Common myeloid progenitor, CD34-positive (primary cell): ENCODE measurements at regions not wholly inside any gene's neighbourhood (a gene's known extent, or its start where the extent isn't known, plus 50 kb on each side); places are given as distances from the start of the nearest gene placed in this dataset.
A peak's percentile ranks its signal among the peaks of the same experiment; 100 is the strongest.

Source experiments
- CTCF ChIA-PET: fragments of 350-600 bp; sonication (Branson Sonifier 250); formaldehyde crosslinking; loops from one replicate; lab custom pipeline; 2021; ENCODE audit warnings: antibody characterized with exemption; lab: Charles Lee
- POLR2A ChIA-PET: fragments of 350-600 bp; sonication (Branson Sonifier 250); formaldehyde crosslinking; loops from one replicate; lab custom pipeline; 2021; ENCODE audit warnings: antibody characterized with exemption; lab: Charles Lee
- DNase-seq, 3 donors: peaks; one replicate each; pipeline versions ENCODE4 v3.0.0 to v3.0.0-alpha.2; 2013
- H3K27ac ChIP-seq, 2 experiments: 1 replicate in 1 of 2; 2 replicates in 1 of 2; pipeline ENCODE4 v1.7.0; 2013; ENCODE audit warnings: inconsistent platforms in 2 of 2, low read length in 2 of 2, mild to moderate bottlenecking in 2 of 2, low read depth in 1 of 2, moderate library complexity in 1 of 2; ENCODE audit not compliant: severe bottlenecking in 2 of 2, insufficient read depth in 1 of 2, poor library complexity in 1 of 2
- H3K27me3 ChIP-seq, 5 experiments: replicated peaks in 2 of 5; 1 replicate in 3 of 5; 2 replicates in 2 of 5; pipeline versions ENCODE4 v1.6.1 to v1.7.0; 2013; ENCODE audit warnings: low read length in 4 of 5, mild to moderate bottlenecking in 2 of 5, moderate library complexity in 2 of 5, inconsistent platforms in 1 of 5; ENCODE audit not compliant: insufficient read depth in 5 of 5, control insufficient read depth in 4 of 5
- H3K36me3 ChIP-seq, 4 experiments: 1 replicate in 2 of 4; 2 replicates in 2 of 4; pipeline versions ENCODE4 v1.6.1 to v1.7.0; 2013; ENCODE audit warnings: low read length in 3 of 4, control low read depth in 1 of 4, mild to moderate bottlenecking in 1 of 4; ENCODE audit not compliant: control insufficient read depth in 4 of 4, insufficient read depth in 4 of 4
- H3K4me1 ChIP-seq, 4 experiments: 1 replicate in 3 of 4; 2 replicates in 1 of 4; pipeline versions ENCODE4 v1.6.1 to v1.7.1; 2013; ENCODE audit warnings: low read length in 3 of 4, mild to moderate bottlenecking in 3 of 4, control low read depth in 1 of 4, inconsistent platforms in 1 of 4, moderate library complexity in 1 of 4; ENCODE audit not compliant: control insufficient read depth in 4 of 4, insufficient read depth in 4 of 4; ENCODE audit errors: control extremely low read depth in 1 of 4
- H3K4me3 ChIP-seq, 7 experiments: 1 replicate in 4 of 7; 2 replicates in 3 of 7; pipeline versions ENCODE4 v1.5.1 to v1.7.0; 2013; ENCODE audit warnings: mild to moderate bottlenecking in 7 of 7, low read length in 6 of 7, moderate library complexity in 6 of 7, inconsistent platforms in 2 of 7, low read depth in 2 of 7, control low read depth in 1 of 7; ENCODE audit not compliant: insufficient read depth in 4 of 7, control insufficient read depth in 1 of 7; ENCODE audit errors: extremely low read depth in 1 of 7
- H3K9me3 ChIP-seq, 5 experiments: 1 replicate in 4 of 5; 2 replicates in 1 of 5; pipeline versions ENCODE4 v1.6.1 to v1.7.1; 2013; ENCODE audit warnings: low read length in 4 of 5, mild to moderate bottlenecking in 2 of 5, inconsistent platforms in 1 of 5, low read depth in 1 of 5, moderate library complexity in 1 of 5; ENCODE audit not compliant: control insufficient read depth in 4 of 5, insufficient read depth in 2 of 5; ENCODE audit errors: control extremely low read depth in 1 of 5
- WGBS: methylation state at CpG from one replicate; pipeline ENCODE4 v1.1.5; 2013; ENCODE audit not compliant: insufficient coverage; 5-methylcytosine and 5-hydroxymethylcytosine counted together

DNA sequence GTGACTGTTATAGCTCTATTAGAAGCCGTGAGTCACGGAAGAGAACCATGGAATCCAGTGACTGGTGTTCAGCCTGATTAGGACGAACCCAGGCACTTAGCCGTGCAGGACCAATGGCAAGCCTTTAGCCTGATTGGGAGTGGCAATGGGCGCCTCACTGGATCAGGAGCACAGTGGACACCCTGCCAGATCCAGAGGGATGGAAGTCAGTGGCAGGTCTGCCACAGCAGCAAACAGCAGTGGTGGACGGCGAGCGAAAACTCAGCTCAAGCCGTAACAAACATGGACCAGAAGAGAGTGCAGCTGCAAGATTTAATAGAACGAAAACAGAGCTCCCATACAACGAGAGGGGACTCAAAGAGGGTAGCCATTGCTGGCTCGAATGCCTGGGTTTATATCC is 1326.5 kb downstream of the ADGRL3 start:
- Histone ChIP-seq H3K27me3 (no peaks in the 10 kb centered on the region), H3K27ac (no peak overlapping the region), H3K36me3 (no peaks in the 10 kb centered on the region), H3K9me3 (peaks cover 0 to 6% (median 0%) of the 10 kb centered on the region in 5 experiments), H3K4me1 (no peaks in the 10 kb centered on the region), H3K4me3 (no peak overlapping the region)
- DNase-seq: no peak
- POLR2A ChIA-PET: no interaction called here
- WGBS: 92% methylated on average over 12 of the region's 12 CpGs
- CTCF ChIA-PET: no interaction called here

DNA sequence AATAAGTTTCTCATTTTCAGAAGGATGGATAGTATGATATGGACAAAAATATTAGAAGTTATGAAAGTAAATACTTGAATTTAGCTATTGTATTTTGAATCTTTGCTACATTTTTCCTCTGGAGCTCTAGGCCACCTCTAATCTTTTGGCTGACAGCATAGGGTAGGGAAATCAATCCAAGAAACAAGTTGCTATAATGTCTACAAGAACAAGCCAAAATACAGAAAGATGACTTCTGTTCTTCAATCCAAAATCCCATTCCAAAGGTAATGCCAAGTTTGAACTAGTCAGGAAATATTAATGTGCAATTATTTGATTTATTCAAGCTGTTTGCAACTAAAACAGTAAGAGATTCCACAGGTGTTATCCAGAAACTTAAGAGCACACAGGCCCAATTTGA is 1323.1 kb downstream of the ADGRL3 start:
- no peak overlapping the region for H3K27ac ChIP-seq
- POLR2A ChIA-PET: no interaction called here
- no peaks in the 10 kb centered on the region for H3K36me3 ChIP-seq
- no peak for DNase-seq
- no peak overlapping the region for H3K4me3 ChIP-seq
- peaks cover 0 to 2% (median 0%) of the 10 kb centered on the region in 4 experiments for H3K4me1 ChIP-seq
- CTCF ChIA-PET: interaction anchor here (1.5 kb wide), 1 partner anchor 12 kb away, joined by 3 read pairs; no protein-coding TSS in a partner anchor
- no peaks in the 10 kb centered on the region for H3K27me3 ChIP-seq
- H3K9me3 ChIP-seq: peaks cover 0 to 6% (median 0%) of the 10 kb centered on the region in 5 experiments

DNA sequence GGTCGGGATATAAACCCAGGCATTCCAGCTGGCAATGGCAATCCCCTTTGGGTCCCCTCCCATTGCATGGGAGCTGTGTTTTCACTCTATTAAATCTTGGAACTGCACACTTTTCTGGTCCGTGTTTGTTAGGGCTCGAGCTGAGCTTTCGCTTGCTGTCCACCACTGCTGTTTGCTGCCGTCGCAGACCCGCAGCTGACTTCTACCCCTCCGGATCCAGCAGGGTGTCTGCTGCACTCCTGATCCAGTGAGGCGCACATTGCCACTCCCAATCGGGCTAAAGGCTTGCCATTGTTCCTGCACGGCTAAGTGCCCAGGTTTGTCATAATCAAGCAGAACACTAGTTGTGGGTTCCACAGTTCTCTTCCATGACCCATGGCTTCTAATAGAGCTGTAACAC is 1322.1 kb downstream of the ADGRL3 start:
- Histone ChIP-seq H3K9me3 (peaks cover 0 to 6% (median 0%) of the 10 kb centered on the region in 5 experiments), H3K27ac (no peak overlapping the region), H3K4me3 (no peak overlapping the region), H3K36me3 (no peaks in the 10 kb centered on the region), H3K4me1 (peaks cover 3 to 11% (median 7%) of the 10 kb centered on the region in 4 experiments), H3K27me3 (no peaks in the 10 kb centered on the region)
- ChIA-PET CTCF (interaction anchor here (1.5 kb wide), 1 partner anchor 11 kb away, joined by 3 read pairs; no protein-coding TSS in a partner anchor), POLR2A (no interaction called here)
- DNase-seq: no peak
- WGBS: 94% methylated on average over 11 of the region's 11 CpGs

DNA sequence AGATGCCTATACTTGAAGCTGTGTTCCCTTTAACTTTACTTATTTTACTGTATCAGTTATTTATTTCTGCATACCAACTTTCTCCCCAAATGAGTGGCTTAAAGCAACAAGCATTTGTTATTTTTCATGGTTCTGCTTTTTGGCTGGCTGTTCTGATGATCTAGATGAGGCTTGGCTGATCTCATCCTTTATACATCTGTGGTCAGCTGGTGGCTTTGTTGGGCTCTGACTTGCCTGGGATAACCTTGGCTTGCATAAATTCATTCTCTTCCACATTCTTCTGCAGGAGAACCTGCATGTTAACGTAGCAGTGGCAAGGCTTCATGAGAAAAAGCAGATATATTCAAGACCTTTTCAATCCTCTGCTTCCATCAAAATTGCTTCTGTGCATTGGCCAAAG is 1317.6 kb downstream of the ADGRL3 start:
- no peak overlapping the region for H3K4me3 ChIP-seq
- H3K27ac ChIP-seq: no peak overlapping the region
- no CpG with 5 or more reads among the region's 1 CpG for WGBS
- ChIA-PET POLR2A (no interaction called here), CTCF (interaction anchor here (0.9 to 1.2 kb wide), 2 partner anchors 10 to 15 kb away, joined by 3 read pairs; no protein-coding TSS in a partner anchor)
- no peaks in the 10 kb centered on the region for H3K9me3 ChIP-seq
- no peaks in the 10 kb centered on the region for H3K27me3 ChIP-seq
- no peaks in the 10 kb centered on the region for H3K36me3 ChIP-seq
- peaks cover 5 to 31% (median 12%) of the 10 kb centered on the region in 4 experiments for H3K4me1 ChIP-seq
- peak in 2 of 3 donors; percentile 61 to 62 for DNase-seq

DNA sequence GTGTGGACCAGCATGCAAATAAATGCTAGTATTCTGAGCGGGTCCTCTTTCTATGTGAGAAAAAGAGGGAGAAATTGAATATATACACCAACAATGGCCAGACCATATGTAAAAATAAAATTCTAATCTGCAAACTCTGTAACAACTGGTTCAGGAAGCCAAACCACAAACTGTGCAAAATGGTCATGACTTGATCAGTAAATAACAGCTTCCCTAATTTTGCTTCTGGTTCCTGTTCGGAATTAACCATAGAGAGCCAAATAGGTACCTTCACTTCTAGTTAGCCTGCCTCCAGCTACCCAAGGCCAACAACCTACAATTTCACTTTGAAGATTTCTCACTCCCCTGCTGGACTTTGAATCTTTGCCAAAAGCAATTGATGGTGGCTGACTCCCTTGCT is 1313.2 kb downstream of the ADGRL3 start:
- Histone ChIP-seq H3K36me3 (no peaks in the 10 kb centered on the region), H3K27me3 (no peaks in the 10 kb centered on the region), H3K4me1 (peaks cover 5 to 35% (median 13%) of the 10 kb centered on the region in 4 experiments), H3K27ac (peak overlapping the region in 1 of 2 experiments; percentile 12), H3K4me3 (peak overlapping the region in 1 of 7 experiments; percentile 5), H3K9me3 (peaks cover 0 to 2% (median 0%) of the 10 kb centered on the region in 5 experiments)
- WGBS: 0% methylated on average over 1 of the region's 2 CpGs
- POLR2A ChIA-PET: no interaction called here
- peak; percentile 39 to 95 (median 90) for DNase-seq
- CTCF ChIA-PET: no interaction called here

DNA sequence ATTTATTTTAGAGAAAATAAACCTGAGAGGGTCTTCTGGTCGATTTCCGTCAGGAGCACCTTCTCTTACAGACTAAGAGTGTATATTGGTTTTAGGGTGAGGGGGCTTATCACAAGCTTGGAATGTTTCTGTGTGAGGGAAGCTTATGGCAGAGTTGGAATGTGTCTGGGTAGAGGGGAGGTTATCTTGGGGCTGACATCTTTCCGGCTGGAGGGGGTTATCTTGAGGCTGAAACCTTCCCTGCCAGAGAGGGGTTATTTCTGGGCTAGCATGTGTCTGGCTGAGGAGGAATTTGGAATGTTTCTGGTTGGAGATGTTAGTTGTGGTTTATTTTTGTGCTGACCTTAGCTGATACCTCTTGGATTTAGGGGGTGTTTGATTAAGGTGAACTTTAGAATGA is 1312.1 kb downstream of the ADGRL3 start:
- Histone ChIP-seq H3K9me3 (peaks cover 0 to 2% (median 0%) of the 10 kb centered on the region in 5 experiments), H3K27me3 (no peaks in the 10 kb centered on the region), H3K27ac (no peak overlapping the region), H3K4me3 (no peak overlapping the region), H3K36me3 (no peaks in the 10 kb centered on the region), H3K4me1 (peaks cover 2 to 26% (median 7%) of the 10 kb centered on the region in 4 experiments)
- CTCF ChIA-PET: no interaction called here
- no peak for DNase-seq
- POLR2A ChIA-PET: no interaction called here
- 100% methylated on average over 2 of the region's 3 CpGs for WGBS

DNA sequence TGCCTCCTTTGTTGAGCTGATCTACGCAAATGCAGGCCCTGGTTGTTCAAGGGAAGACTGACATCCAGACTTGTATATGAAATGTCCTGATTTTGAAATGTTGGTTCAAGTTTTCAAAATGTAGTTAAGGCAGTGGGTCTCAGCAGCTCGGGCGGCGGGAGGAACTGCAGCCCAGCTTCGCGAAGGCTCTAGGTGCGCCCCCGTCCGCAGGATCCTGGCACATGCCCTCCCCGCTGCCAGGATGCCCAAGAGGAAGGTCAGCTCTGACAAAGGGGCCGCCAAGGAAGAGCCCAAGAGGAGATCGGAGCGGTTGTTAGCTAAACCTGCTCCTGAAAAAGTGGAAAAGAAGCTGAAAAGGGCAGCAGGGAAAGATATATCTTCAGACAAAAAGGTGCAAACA is 1310.1 kb downstream of the ADGRL3 start:
- DNase-seq: no peak
- Histone ChIP-seq H3K4me3 (no peak overlapping the region), H3K27me3 (no peaks in the 10 kb centered on the region), H3K9me3 (peaks cover 0 to 2% (median 0%) of the 10 kb centered on the region in 5 experiments), H3K36me3 (no peaks in the 10 kb centered on the region), H3K4me1 (peaks cover 0 to 22% (median 7%) of the 10 kb centered on the region in 4 experiments), H3K27ac (no peak overlapping the region)
- ChIA-PET CTCF (no interaction called here), POLR2A (no interaction called here)
- 100% methylated on average over 13 of the region's 13 CpGs for WGBS
